Panc1 (cell line): ENCODE measurements at regions not wholly inside any gene's neighbourhood (a gene's known extent, or its start where the extent isn't known, plus 50 kb on each side); places are given as distances from the start of the nearest gene placed in this dataset.

ENCODE experiments used
- ATAC-seq: fragments of 200-7000 bp; cut with Tn5 transposase; 2 replicates; pipeline ENCODE4 v1.9.1; 2020; ENCODE audit warnings: mild to moderate bottlenecking, moderate library complexity
- BruUV-seq: library from RNA; stranded (reverse); fragments of 400-500 nt; replicated peaks from 2 replicates; lab custom pipeline; 2021; lab: Mats Ljungman, UMichigan
- CTCF ChIA-PET: fragments of 300-600 bp; sonication (Branson Sonifier 250); formaldehyde crosslinking; loops from one replicate; lab custom pipeline; 2022; ENCODE audit warnings: antibody characterized with exemption; lab: Charles Lee
- POLR2A ChIA-PET: fragments of 300-600 bp; sonication (Branson Sonifier 250); formaldehyde crosslinking; loops from one replicate; lab custom pipeline; 2022; ENCODE audit warnings: antibody characterized with exemption; lab: Charles Lee
- DNase-seq: peaks from one replicate; pipeline ENCODE4 v3.0.0-alpha.2; 2010; ENCODE audit warnings: low read depth, low spot score
- H3K27ac ChIP-seq: 2 replicates; pipeline ENCODE4 v1.5.1; 2011; ENCODE audit warnings: mild to moderate bottlenecking, low read length, inconsistent platforms
- H3K27me3 ChIP-seq: fragments of 200-500 bp; sonication (Bioruptor generic); 2 replicates; pipeline ENCODE4 v1.6.0; 2014; ENCODE audit warnings: low read length, inconsistent platforms; ENCODE audit not compliant: control insufficient read depth, insufficient read depth
- H3K36me3 ChIP-seq: fragments of 200-500 bp; sonication (Bioruptor generic); 2 replicates; pipeline ENCODE4 v1.5.1; 2014; ENCODE audit warnings: inconsistent platforms, mild to moderate bottlenecking, low read length, moderate library complexity; ENCODE audit not compliant: control insufficient read depth, insufficient read depth
- H3K4me1 ChIP-seq: 2 replicates; pipeline ENCODE4 v1.5.1; 2011; ENCODE audit warnings: inconsistent platforms, mild to moderate bottlenecking, low read length, moderate library complexity; ENCODE audit not compliant: control insufficient read depth, insufficient read depth
- H3K4me3 ChIP-seq, 2 experiments: 2 replicates each; pipeline ENCODE4 v1.5.1; 2011 to 2012; ENCODE audit warnings: low read depth in 2 of 2, low read length in 2 of 2, mild to moderate bottlenecking in 2 of 2, inconsistent platforms in 1 of 2, moderate library complexity in 1 of 2
- H3K9me3 ChIP-seq: fragments of 200-500 bp; sonication (Bioruptor generic); 2 replicates; pipeline ENCODE4 v1.5.1; 2014; ENCODE audit warnings: low read depth, mild to moderate bottlenecking, inconsistent platforms, low read length, moderate library complexity; ENCODE audit not compliant: control insufficient read depth, insufficient read depth
- SIN3A ChIP-seq: IDR thresholded peaks from 2 replicates; pipeline ENCODE4 v1.6.1; 2012; ENCODE audit warnings: low read depth, mild to moderate bottlenecking, low read length, moderate library complexity, borderline replicate concordance; ENCODE audit not compliant: insufficient read depth
- TCF7L2 ChIP-seq: IDR thresholded peaks from 2 replicates; pipeline ENCODE4 v1.6.1; 2011; ENCODE audit warnings: mild to moderate bottlenecking, low read depth, low read length, inconsistent platforms
- in situ Hi-C: cut with HindIII; loops from 2 replicates; pipeline ENCODE4 v1.10.0; 2016; ENCODE audit warnings: low sequenced_read_pairs, low pct_unique_long_range_greater_than_20kb
- intact Hi-C: fragments of 100-400 bp; cut with micrococcal nuclease; formaldehyde crosslinking; loops from one replicate; pipeline ENCODE4 v1.10.0; 2022; ENCODE audit not compliant: unreplicated experiment
- TF ChIP-seq, protein P1 (sequence below): fragments of 450-650 bp; IDR thresholded peaks from 2 replicates; pipeline ENCODE4 v1.5.1; 2017; ENCODE audit warnings: mild to moderate bottlenecking
- TF ChIP-seq, protein P2 (sequence below), 2 experiments: IDR thresholded peaks; 2 replicates each; pipeline ENCODE4 v1.6.1; 2011 to 2012; ENCODE audit warnings: low read depth in 2 of 2, control low read depth in 1 of 2, low read length in 1 of 2, mild to moderate bottlenecking in 1 of 2, moderate library complexity in 1 of 2; ENCODE audit not compliant: insufficient read depth in 1 of 2

DNA sequence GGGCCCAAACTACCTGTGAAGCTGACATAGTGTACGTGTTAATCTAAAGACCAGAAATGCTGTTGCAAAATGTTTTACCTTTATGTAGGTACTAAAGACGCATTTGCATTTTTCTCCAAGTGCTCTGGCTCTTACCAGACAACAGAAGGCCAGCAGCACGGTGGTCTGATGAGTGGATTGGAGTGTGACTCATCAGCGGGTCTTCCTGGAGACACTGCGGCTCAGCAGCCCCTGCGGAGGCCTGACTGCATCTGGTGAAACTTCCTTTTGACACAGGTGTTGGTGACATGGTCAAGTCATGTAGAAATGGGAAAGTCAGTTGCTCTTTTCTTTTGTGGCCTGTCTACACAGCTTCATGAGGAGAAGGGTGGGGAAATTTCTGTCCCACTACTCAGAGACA, 723.6 kb downstream of the INHBA start:
- H3K27me3 ChIP-seq = no peaks in the 10 kb centered on the region
- intact Hi-C loops (no loop called here), in situ Hi-C loops (no loop called here)
- ChIA-PET POLR2A (no interaction called here), CTCF (no interaction called here)
- H3K4me1 ChIP-seq = no peaks in the 10 kb centered on the region
- DNase-seq (no peak), ATAC-seq (no peak)
- H3K9me3 ChIP-seq = no peaks in the 10 kb centered on the region
- no peak overlapping the region for H3K4me3 ChIP-seq
- TF ChIP-seq TCF7L2 (no peak), SIN3A (no peak)
- TF ChIP-seq, protein P1, sequence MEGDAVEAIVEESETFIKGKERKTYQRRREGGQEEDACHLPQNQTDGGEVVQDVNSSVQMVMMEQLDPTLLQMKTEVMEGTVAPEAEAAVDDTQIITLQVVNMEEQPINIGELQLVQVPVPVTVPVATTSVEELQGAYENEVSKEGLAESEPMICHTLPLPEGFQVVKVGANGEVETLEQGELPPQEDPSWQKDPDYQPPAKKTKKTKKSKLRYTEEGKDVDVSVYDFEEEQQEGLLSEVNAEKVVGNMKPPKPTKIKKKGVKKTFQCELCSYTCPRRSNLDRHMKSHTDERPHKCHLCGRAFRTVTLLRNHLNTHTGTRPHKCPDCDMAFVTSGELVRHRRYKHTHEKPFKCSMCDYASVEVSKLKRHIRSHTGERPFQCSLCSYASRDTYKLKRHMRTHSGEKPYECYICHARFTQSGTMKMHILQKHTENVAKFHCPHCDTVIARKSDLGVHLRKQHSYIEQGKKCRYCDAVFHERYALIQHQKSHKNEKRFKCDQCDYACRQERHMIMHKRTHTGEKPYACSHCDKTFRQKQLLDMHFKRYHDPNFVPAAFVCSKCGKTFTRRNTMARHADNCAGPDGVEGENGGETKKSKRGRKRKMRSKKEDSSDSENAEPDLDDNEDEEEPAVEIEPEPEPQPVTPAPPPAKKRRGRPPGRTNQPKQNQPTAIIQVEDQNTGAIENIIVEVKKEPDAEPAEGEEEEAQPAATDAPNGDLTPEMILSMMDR = no peak
- TF ChIP-seq, protein P2, sequence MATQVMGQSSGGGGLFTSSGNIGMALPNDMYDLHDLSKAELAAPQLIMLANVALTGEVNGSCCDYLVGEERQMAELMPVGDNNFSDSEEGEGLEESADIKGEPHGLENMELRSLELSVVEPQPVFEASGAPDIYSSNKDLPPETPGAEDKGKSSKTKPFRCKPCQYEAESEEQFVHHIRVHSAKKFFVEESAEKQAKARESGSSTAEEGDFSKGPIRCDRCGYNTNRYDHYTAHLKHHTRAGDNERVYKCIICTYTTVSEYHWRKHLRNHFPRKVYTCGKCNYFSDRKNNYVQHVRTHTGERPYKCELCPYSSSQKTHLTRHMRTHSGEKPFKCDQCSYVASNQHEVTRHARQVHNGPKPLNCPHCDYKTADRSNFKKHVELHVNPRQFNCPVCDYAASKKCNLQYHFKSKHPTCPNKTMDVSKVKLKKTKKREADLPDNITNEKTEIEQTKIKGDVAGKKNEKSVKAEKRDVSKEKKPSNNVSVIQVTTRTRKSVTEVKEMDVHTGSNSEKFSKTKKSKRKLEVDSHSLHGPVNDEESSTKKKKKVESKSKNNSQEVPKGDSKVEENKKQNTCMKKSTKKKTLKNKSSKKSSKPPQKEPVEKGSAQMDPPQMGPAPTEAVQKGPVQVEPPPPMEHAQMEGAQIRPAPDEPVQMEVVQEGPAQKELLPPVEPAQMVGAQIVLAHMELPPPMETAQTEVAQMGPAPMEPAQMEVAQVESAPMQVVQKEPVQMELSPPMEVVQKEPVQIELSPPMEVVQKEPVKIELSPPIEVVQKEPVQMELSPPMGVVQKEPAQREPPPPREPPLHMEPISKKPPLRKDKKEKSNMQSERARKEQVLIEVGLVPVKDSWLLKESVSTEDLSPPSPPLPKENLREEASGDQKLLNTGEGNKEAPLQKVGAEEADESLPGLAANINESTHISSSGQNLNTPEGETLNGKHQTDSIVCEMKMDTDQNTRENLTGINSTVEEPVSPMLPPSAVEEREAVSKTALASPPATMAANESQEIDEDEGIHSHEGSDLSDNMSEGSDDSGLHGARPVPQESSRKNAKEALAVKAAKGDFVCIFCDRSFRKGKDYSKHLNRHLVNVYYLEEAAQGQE (IDR thresholded peaks at IDR 0.05; ENCODE audit: insufficient read depth in 1 of 2, low read depth in 2 of 2, low read length in 1 of 2) = no peak
- no peak overlapping the region for H3K27ac ChIP-seq
- BruUV-seq = no TSS peak
- no peaks in the 10 kb centered on the region for H3K36me3 ChIP-seq

DNA sequence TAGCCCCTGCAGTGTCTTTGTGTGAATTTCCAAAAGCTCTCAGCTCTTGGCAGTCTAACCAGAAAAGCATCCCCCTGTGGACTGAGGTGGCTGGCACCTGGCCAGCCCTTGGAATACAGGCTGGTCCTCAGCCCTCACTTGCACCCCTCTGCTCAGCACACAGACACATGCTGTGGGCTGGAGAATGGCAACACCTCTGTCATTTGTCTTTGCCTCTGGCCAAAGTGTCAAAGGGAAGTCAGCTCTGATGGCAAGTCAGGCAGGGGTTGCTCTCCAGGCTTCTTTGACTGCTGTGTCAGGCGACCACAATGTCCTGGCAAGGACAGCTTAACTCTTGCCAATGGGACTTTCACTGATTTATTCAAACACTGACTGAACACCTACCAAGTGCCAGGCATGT, 724.8 kb downstream of the INHBA start:
- H3K4me3 ChIP-seq = no peak overlapping the region
- BruUV-seq = no TSS peak
- in situ Hi-C loops = no loop called here
- H3K27ac ChIP-seq = no peak overlapping the region
- intact Hi-C loops = no loop called here
- ATAC-seq (no peak), DNase-seq (no peak)
- ChIA-PET CTCF (no interaction called here), POLR2A (no interaction called here)
- H3K4me1 ChIP-seq = no peaks in the 10 kb centered on the region
- no peaks in the 10 kb centered on the region for H3K27me3 ChIP-seq
- H3K36me3 ChIP-seq = no peaks in the 10 kb centered on the region
- TF ChIP-seq, protein P2 (IDR thresholded peaks at IDR 0.05; ENCODE audit: insufficient read depth in 1 of 2, low read depth in 2 of 2, low read length in 1 of 2) = no peak
- TF ChIP-seq, protein P1 = no peak
- no peaks in the 10 kb centered on the region for H3K9me3 ChIP-seq
